NCI-H345 treated with DMSO at 0.1 percent for 48 hours (cell line): ENCODE measurements at regions not wholly inside any gene's neighbourhood (a gene's known extent, or its start where the extent isn't known, plus 50 kb on each side); places are given as distances from the start of the nearest gene placed in this dataset.

Source experiments
- DNase-seq: peaks from one replicate; lab custom pipeline; 2025; ENCODE audit not compliant: unreplicated experiment; lab: John Stamatoyannopoulos, UW

DNA sequence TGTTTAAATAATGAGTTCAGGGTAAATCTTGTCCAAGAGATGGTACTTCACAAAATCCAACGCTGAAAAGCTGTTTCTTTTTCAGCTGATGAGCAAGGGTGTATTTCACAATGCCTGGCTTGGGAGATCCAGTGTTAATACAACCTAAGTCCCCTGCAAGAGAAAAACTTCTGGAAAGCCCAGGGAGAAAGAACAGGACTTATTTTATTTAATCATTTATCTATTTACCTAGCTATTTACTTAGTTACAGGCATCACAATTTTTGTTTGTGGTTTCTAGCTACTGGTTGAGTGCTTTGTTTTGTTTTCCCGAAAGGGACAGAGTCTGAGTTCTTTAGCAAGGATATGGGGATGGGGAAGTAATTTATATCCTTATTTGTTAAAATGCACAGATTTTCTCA lies 598.2 kb upstream of the SYT4 start:
- no peak for DNase-seq

DNA sequence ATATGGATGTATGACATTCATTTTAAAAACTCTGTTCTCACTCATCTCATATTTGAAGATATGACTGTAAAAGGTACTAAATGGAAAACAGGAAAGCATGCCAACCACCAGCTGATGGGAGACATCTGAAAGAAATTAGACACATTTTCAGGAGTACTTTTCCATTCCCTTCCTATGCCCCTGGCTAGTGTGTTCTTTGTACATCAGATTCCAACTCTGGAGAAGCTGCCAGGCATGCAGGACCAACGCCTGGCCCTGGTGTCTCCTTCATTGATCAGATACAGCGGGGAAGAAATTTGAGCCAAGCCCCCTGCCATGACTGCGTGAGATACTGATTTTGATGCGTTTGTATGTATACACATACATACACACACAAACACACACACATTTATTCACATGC lies 599.0 kb upstream of the SYT4 start:
- no peak for DNase-seq

GRCh38 chr18:43876748-43877147 lies 599.5 kb upstream of the SYT4 start:
- DNase-seq = no peak

- DNase-seq = no peak
Measured at GRCh38 chr18:43877616-43878321, 600.5 kb upstream of the SYT4 start.

DNA sequence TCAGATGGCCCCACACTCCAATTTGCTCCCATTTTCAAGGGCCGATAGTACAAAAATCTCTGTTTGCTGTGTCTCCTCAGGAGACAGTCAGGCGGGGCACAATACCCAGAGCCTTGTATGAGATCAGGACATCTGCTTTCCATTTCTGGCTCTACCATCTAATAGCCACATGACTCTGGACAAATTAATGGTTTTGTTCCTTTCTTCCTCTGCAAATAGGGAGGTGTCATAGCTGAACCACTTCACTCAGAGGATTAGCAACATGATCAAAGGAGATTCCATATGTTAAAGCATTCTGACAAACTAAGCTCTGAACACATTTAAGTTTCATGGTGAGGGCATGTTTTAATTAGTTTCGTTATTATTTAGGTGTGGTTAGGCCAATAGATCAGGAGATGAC lies 602.1 kb upstream of the SYT4 start:
- DNase-seq = no peak

- no peak for DNase-seq
Measured at GRCh38 chr18:43882358-43883055, 605.2 kb upstream of the SYT4 start.

- DNase-seq = no peak
Measured at GRCh38 chr18:43883886-43884285, 606.6 kb upstream of the SYT4 start.

- peak; percentile 61 for DNase-seq
Measured at GRCh38 chr18:43886341-43886740, 609.1 kb upstream of the SYT4 start.

GRCh38 chr18:43887491-43887890 lies 610.2 kb upstream of the SYT4 start:
- no peak for DNase-seq

GRCh38 chr18:43888598-43888997 lies 611.3 kb upstream of the SYT4 start:
- no peak for DNase-seq

GRCh38 chr18:43893001-43893637 lies 615.8 kb upstream of the SYT4 start:
- DNase-seq = no peak

GRCh38 chr18:43904209-43904837 lies 627.0 kb upstream of the SYT4 start:
- no peak for DNase-seq

DNA sequence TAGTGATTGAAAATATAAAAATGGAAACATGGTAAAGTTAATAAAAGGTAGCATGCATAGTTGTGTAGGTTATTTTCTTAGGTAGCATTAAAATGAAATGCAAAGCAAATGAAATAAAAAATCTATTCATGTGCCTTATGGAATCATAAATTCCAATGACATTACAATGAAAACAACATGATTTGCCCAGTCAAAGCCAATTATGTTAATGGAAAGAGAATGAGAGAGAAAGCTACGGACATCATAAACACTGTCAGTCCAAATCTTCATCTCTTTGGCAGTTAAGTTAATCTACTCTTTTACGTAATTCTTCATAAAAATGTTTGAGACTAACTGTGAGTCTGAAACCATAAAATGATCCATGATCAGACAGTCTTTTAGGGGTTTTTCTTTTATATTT lies 636.7 kb upstream of the SYT4 start:
- DNase-seq = no peak

- no peak for DNase-seq
Measured at GRCh38 chr18:43916984-43917383, 639.7 kb upstream of the SYT4 start.

DNA sequence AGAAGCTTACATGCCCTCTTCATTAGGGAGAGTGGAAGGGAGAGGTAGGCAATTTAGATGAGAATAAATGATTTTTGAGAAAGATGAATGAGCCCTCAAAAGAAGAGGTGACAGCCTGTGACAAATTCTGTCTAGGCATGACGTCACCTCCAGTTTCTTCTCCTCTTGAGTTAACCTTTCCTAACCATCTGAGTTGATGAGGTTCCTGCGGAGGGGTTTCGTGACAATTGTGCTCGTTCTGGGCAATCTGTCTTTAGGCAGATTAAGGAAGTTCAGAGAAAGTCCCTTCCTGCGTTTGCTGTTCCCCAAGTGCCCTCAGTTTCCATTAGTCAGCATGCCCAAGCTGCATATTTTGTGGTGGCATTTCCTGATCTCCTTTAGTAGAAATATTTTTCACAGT lies 640.2 kb upstream of the SYT4 start:
- no peak for DNase-seq

GRCh38 chr18:43919551-43919950 lies 642.3 kb upstream of the SYT4 start:
- peak; percentile 18 for DNase-seq

DNA sequence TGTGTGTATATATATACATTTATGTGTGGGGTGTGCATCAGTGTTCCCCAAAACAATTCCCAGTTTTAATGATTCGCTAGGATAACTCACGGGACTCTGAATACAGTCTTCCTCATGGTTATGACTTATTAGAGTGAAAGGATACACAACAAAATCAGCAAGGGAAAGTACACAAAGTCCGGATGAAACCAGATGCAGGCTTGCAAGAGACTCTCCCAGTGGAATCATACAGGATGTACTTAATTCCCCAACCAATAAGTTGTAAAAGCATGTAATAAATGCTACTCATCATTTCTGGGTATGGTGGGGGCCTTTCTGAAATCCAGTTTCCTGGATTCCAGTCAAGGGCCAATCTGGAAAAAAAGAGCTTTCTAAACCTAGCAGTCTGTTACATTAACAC lies 654.1 kb upstream of the SYT4 start:
- no peak for DNase-seq

DNA sequence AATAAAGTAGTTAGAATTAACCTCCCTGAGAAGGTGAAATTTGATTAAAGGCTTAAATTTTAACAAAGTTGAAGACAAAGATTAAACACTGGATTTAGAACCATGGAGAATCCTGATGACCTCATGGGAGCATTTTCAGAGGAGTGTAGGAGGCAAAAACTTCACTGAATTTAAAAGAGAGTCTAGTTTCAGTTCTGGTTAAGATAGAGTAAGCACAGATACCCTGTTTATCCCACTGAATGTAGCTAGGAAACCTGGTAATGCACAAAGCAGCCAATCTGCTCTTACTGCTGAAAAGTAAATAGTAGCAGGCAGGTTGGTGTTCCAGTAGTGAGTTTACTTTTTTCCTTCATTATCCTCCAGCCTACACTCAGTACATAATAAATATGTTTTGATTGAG lies 654.9 kb upstream of the SYT4 start:
- DNase-seq = no peak

DNA sequence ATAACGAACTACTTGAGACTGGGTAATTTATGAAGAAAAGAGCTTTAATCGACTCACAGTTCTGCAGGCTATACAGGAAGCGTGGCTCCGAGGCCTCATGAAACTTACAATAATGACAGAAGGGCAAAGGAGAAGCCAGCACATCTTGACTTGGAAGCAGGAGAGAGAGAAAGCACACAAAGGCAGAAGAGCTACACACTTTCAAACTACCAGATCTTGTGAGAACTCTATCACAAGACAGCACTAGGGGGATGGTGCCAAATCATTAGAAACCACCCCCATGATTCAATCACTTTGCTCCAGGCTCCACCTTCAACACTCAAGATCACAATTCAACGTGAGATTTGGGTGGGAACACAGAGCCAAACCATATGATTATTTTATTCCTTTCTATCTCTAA lies 655.9 kb upstream of the SYT4 start:
- no peak for DNase-seq

DNA sequence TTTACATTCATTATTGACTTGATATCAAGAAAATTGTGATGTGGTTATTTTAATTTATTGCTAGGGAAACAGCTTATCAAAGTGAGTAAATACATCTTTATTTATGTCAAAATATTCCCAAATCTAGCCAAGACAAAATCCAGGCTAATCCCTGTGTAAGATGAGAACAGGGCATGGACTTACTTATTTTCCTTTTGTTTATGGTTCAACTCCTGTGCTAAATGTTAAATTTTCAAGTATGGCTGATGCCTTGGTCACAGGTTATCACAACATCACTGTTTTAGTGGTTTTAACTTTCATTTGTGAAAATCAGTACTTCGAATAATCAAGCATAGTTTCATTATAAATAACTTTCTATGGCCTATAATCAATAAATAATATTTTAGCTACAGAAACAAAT lies 657.0 kb upstream of the SYT4 start:
- no peak for DNase-seq

DNA sequence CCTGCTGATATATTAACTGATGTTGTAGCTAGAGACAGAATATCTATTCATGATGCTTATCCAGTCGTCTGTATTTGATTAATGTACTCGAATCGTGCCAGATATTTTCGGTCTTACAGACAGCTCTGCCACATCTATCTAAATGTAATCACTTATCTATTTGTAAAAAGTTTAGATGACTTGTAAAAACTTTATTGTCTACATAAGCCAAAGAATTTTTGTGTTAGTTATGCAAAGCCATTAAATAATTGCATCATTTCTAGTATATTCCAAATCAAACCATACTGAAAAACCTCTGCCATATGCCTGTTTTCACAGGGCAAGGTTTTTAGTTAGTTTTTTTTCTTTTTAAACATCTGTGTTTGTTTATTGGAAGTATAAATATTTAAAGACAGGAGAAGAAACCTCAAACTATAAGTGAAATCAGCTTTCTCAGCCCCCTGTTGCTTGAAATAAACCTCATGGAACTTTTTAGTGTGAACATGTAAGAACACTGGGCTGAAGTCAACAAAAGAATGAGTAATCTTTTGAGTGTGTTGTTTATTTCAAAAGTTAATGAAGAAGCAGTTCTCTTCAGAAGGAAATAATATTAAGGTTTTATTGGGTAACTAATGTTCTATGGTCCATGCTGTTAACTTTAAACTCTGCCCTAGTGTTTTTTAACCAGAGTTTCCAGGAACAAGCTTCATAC lies 657.6 kb upstream of the SYT4 start:
- no peak for DNase-seq
